ENCODE measurements at regions not wholly inside any gene's neighbourhood (a gene's known extent, or its start where the extent isn't known, plus 50 kb on each side); places are given as distances from the start of the nearest gene placed in this dataset.

GRCh38 chr1:24250791-24251190, 63.7 kb upstream of the IFNLR1 start:
- Histone ChIP-seq H3K27me3 (replicated peaks in 1 of 4; ENCODE audit: control insufficient read depth in 3 of 4, extremely low read depth in 1 of 4, insufficient read depth in 3 of 4, low read length in 3 of 4) (no peaks in the 10 kb centered on the region), H4K8ac (ENCODE audit: extremely low read depth, insufficient read depth, low read length) (no peak overlapping the region), H2AFZ (ENCODE audit: low read length) (no peak overlapping the region), H3K23ac (ENCODE audit: insufficient read length) (no peak overlapping the region), H4K91ac (replicated peaks; ENCODE audit: insufficient read length, low read length) (no peak overlapping the region), H3K4me1 (replicated peaks in 1 of 4; ENCODE audit: control insufficient read depth in 3 of 4, insufficient read depth in 4 of 4, low read length in 3 of 4) (no peaks in the 10 kb centered on the region; a peak in 1 of 7 replicates), H2BK5ac (ENCODE audit: low read depth, low read length) (no peak overlapping the region), H3K23me2 (ENCODE audit: low read depth, low read length) (no peaks in the 10 kb centered on the region; the same call in 1 of the 2 replicates), H2BK120ac (replicated peaks; ENCODE audit: low read depth, low read length) (no peak overlapping the region), H3K9ac (replicated peaks in 1 of 4; ENCODE audit: extremely low read depth in 1 of 4, low read depth in 3 of 4, low read length in 3 of 4) (no peak overlapping the region), H3K4me3 (ENCODE audit: extremely low read depth in 1 of 4, insufficient read depth in 2 of 4, low read depth in 3 of 4, low read length in 4 of 4) (no peak overlapping the region), H4K20me1 (replicated peaks in 1 of 2; ENCODE audit: control insufficient read depth in 1 of 2, insufficient read depth in 2 of 2, low read length in 2 of 2) (no peaks in the 10 kb centered on the region), H3K36me3 (ENCODE audit: control insufficient read depth in 2 of 4, insufficient read depth in 4 of 4, low read length in 3 of 4) (no peaks in the 10 kb centered on the region), H2AK5ac (ENCODE audit: low read depth, low read length) (no peak overlapping the region), H3K4ac (replicated peaks; ENCODE audit: insufficient read length, low read depth, low read length) (no peak overlapping the region), H2BK20ac (ENCODE audit: low read length) (no peak overlapping the region), H3K9me3 (ENCODE audit: insufficient read depth in 2 of 2, low read depth in 1 of 2, low read length in 1 of 2) (peaks cover 0 to 2% of the 10 kb centered on the region in 2 experiments; a peak in 1 of 4 replicates), H3K4me2 (ENCODE audit: insufficient read depth in 1 of 2, low read depth in 2 of 2, low read length in 2 of 2) (no peak overlapping the region), H3K18ac (ENCODE audit: extremely low read depth, low read length) (no peak overlapping the region), H2BK15ac (ENCODE audit: low read length) (no peak overlapping the region), H4K5ac (ENCODE audit: insufficient read length, low read depth, low read length) (no peak overlapping the region), H3K14ac (ENCODE audit: insufficient read length) (no peak overlapping the region), H3K79me1 (ENCODE audit: low read depth, low read length) (no peaks in the 10 kb centered on the region), H2BK12ac (ENCODE audit: low read depth, low read length) (no peak overlapping the region), H3K27ac (ENCODE audit: low read depth, low read length) (no peak overlapping the region), H3K56ac (replicated peaks; ENCODE audit: insufficient read length, low read depth, low read length) (no peak overlapping the region), H3K79me2 (ENCODE audit: control insufficient read depth in 1 of 2, insufficient read depth in 2 of 2, low read length in 2 of 2) (no peaks in the 10 kb centered on the region)
- DNase-seq (ENCODE audit: low read depth in 1 of 2, low spot score in 2 of 2) (no peak), FAIRE-seq (no peak)
- WGBS, 2 experiments (ENCODE audit: extremely low coverage in 1 of 2, insufficient coverage in 1 of 2, insufficient read length in 1 of 2, insufficient replicate concordance in 2 of 2, low coverage in 1 of 2, low lambda C conversion rate in 2 of 2, missing lambda C conversion rate in 1 of 2): 89% methylated on average over 2 of the region's 2 CpGs; no CpG with 5 or more reads in 1 of the 2 experiments
- CTCF ChIA-PET (ENCODE audit: partially characterized antibody): interaction anchor here (1.1 to 1.6 kb wide), 3 partner anchors 49 to 140 kb away, joined by 5 to 9 read pairs (median 6); no protein-coding TSS in a partner anchor
- POLR2A ChIA-PET (ENCODE audit: partially characterized antibody): no interaction called here
- no peak for TF ChIP-seq CEBPB (IDR thresholded peaks at IDR 0.05; ENCODE audit: low read depth, low read length)
- TF ChIP-seq TAF1 (IDR thresholded peaks at IDR 0.05; ENCODE audit: low read depth, low read length): no peak
- no peak for TF ChIP-seq RFX5 (IDR thresholded peaks at IDR 0.05; ENCODE audit: borderline replicate concordance, low read depth, low read length)
- no peak for TF ChIP-seq TAF7 (optimal IDR thresholded peaks at IDR 0.05; ENCODE audit: borderline replicate concordance, low read depth, low read length)
- no peak for TF ChIP-seq CREB1 (IDR thresholded peaks at IDR 0.05)
- TF ChIP-seq SIX5 (IDR thresholded peaks at IDR 0.05; ENCODE audit: low read depth, low read length): no peak
- TF ChIP-seq HDAC6 (IDR thresholded peaks at IDR 0.05; ENCODE audit: low read depth, low read length): no peak
- TF ChIP-seq SUZ12 (IDR thresholded peaks at IDR 0.05; ENCODE audit: low read length): no peak
- no peak for TF ChIP-seq SP1 (IDR thresholded peaks at IDR 0.05; ENCODE audit: low read depth, low read length)
- TF ChIP-seq, protein P1, sequence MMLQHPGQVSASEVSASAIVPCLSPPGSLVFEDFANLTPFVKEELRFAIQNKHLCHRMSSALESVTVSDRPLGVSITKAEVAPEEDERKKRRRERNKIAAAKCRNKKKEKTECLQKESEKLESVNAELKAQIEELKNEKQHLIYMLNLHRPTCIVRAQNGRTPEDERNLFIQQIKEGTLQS (IDR thresholded peaks at IDR 0.05; ENCODE audit: insufficient read depth, low read depth, low read length): no peak
- no peak for TF ChIP-seq SRF (IDR thresholded peaks at IDR 0.05; ENCODE audit: low read depth, low read length)
- no peak for TF ChIP-seq TCF12 (IDR thresholded peaks at IDR 0.05; ENCODE audit: low read depth, low read length)
- TF ChIP-seq PHF8 (conservative IDR thresholded peaks at IDR 0.05; ENCODE audit: low read depth, low read length): no peak
- no peak for TF ChIP-seq KDM1A (IDR thresholded peaks at IDR 0.05; ENCODE audit: borderline replicate concordance, low read length)
- TF ChIP-seq EP300 (IDR thresholded peaks at IDR 0.05; ENCODE audit: borderline replicate concordance in 1 of 2, low read depth in 2 of 2, low read length in 2 of 2): no peak
- TF ChIP-seq CBX5 (IDR thresholded peaks at IDR 0.05; ENCODE audit: low read depth, low read length): no peak

Measured in H1 (cell line).